DMS53 (cell line): ENCODE measurements at regions not wholly inside any gene's neighbourhood (a gene's known extent, or its start where the extent isn't known, plus 50 kb on each side); places are given as distances from the start of the nearest gene placed in this dataset.
A peak's percentile ranks its signal among the peaks of the same experiment; 100 is the strongest.

Experiments used
- DNase-seq: peaks from one replicate; lab custom pipeline; 2025; lab: John Stamatoyannopoulos, UW

GRCh38 chr18:78849046-78849445 is 130.6 kb upstream of the SALL3 start:
- DNase-seq = no peak

GRCh38 chr18:78849458-78849857 is 130.2 kb upstream of the SALL3 start:
- DNase-seq = no peak

- DNase-seq = no peak
Observed at GRCh38 chr18:78853341-78853740, 126.3 kb upstream of the SALL3 start.

- DNase-seq = no peak
Observed at GRCh38 chr18:78855188-78855587, 124.4 kb upstream of the SALL3 start.

- no peak for DNase-seq
Observed at GRCh38 chr18:78856569-78857313, 122.9 kb upstream of the SALL3 start.

GRCh38 chr18:78857314-78858150 is 122.1 kb upstream of the SALL3 start:
- no peak for DNase-seq

GRCh38 chr18:78859686-78860085 is 119.9 kb upstream of the SALL3 start:
- no peak for DNase-seq

GRCh38 chr18:78860117-78860516 is 119.5 kb upstream of the SALL3 start:
- DNase-seq = no peak

GRCh38 chr18:78861116-78861515 is 118.5 kb upstream of the SALL3 start:
- DNase-seq = no peak

- DNase-seq = no peak
Observed at GRCh38 chr18:78861706-78862105, 117.9 kb upstream of the SALL3 start.

GRCh38 chr18:78862395-78862794 is 117.2 kb upstream of the SALL3 start:
- no peak for DNase-seq

GRCh38 chr18:78865056-78865598 is 114.5 kb upstream of the SALL3 start:
- no peak for DNase-seq

GRCh38 chr18:78865771-78866310 is 113.8 kb upstream of the SALL3 start:
- DNase-seq = no peak

- DNase-seq = no peak
Observed at GRCh38 chr18:78867131-78867530, 112.5 kb upstream of the SALL3 start.

- no peak for DNase-seq
Observed at GRCh38 chr18:78868330-78869316, 111.0 kb upstream of the SALL3 start.

GRCh38 chr18:78871618-78872017 is 108.0 kb upstream of the SALL3 start:
- DNase-seq = no peak

GRCh38 chr18:78873926-78874500 is 105.6 kb upstream of the SALL3 start:
- DNase-seq = no peak

- peak; percentile 63 for DNase-seq
Observed at GRCh38 chr18:78875016-78875777, 104.4 kb upstream of the SALL3 start.

GRCh38 chr18:78875778-78876650 is 103.6 kb upstream of the SALL3 start:
- DNase-seq = no peak
